ENCODE measurements at regions not wholly inside any gene's neighbourhood (a gene's known extent, or its start where the extent isn't known, plus 50 kb on each side); places are given as distances from the start of the nearest gene placed in this dataset.

- TF ChIP-seq, protein P1, sequence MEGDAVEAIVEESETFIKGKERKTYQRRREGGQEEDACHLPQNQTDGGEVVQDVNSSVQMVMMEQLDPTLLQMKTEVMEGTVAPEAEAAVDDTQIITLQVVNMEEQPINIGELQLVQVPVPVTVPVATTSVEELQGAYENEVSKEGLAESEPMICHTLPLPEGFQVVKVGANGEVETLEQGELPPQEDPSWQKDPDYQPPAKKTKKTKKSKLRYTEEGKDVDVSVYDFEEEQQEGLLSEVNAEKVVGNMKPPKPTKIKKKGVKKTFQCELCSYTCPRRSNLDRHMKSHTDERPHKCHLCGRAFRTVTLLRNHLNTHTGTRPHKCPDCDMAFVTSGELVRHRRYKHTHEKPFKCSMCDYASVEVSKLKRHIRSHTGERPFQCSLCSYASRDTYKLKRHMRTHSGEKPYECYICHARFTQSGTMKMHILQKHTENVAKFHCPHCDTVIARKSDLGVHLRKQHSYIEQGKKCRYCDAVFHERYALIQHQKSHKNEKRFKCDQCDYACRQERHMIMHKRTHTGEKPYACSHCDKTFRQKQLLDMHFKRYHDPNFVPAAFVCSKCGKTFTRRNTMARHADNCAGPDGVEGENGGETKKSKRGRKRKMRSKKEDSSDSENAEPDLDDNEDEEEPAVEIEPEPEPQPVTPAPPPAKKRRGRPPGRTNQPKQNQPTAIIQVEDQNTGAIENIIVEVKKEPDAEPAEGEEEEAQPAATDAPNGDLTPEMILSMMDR (IDR thresholded peaks at IDR 0.05): no peak
- TF ChIP-seq POLR2A (IDR thresholded peaks at IDR 0.05): no peak
Measured at GRCh38 chr11:130816546-130817329, 99.5 kb downstream of the SNX19 start.
